Fibroblast of villous mesenchyme (primary cell): ENCODE measurements at regions not wholly inside any gene's neighbourhood (a gene's known extent, or its start where the extent isn't known, plus 50 kb on each side); places are given as distances from the start of the nearest gene placed in this dataset.
"Not testable (repeated sequence)": the region's sequence is repeated elsewhere in the genome, so short reads cannot be mapped to it uniquely, and the experiment has no call there.

Source experiments
- DNase-seq: peaks from one replicate; pipeline ENCODE4 v3.0.0-alpha.2; 2010; ENCODE audit warnings: low read depth
- H3K4me3 ChIP-seq: 2 replicates; pipeline ENCODE4 v1.5.1; 2011; ENCODE audit warnings: low read depth, mild to moderate bottlenecking, low read length
- CTCF ChIP-seq: IDR thresholded peaks from 2 replicates; pipeline ENCODE4 v1.5.1; 2012; ENCODE audit warnings: low read depth, mild to moderate bottlenecking, low read length; ENCODE audit not compliant: insufficient read depth

GRCh38 chr4:129974730-129975129 is 878.8 kb downstream of the C4orf33 start:
- no peak for TF ChIP-seq CTCF
- no peak for DNase-seq
- no peak overlapping the region for H3K4me3 ChIP-seq

GRCh38 chr4:129978315-129978714 is 882.4 kb downstream of the C4orf33 start:
- no peak for DNase-seq

GRCh38 chr4:129988957-129989356 is 893.0 kb downstream of the C4orf33 start:
- H3K4me3 ChIP-seq, result no peak overlapping the region
- DNase-seq, result no peak
- no peak for TF ChIP-seq CTCF

More at GRCh38 chr4:129978315-129978714, 882.4 kb downstream of the C4orf33 start:
- no peak for TF ChIP-seq CTCF
- no peak overlapping the region for H3K4me3 ChIP-seq

DNA sequence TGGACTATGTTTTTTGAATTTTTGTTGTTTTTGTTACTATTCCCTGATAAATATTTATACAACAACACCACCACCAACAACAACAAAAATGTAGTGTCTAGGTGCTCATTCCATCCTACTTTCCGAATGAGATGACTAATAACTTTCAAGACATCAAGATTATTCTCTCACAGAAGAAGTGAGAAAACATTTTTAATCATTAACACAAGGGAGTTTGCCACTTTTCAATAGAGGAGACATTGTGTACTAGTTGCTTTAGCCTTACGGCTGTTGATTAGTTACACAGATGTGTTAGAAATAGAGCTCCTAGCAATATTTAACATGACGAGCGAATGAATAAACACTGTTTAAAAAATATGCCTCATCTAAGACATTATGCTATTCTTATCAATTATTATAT is 898.8 kb downstream of the C4orf33 start:
- no peak overlapping the region for H3K4me3 ChIP-seq
- DNase-seq, result no peak
- TF ChIP-seq CTCF, result no peak

- no peak for TF ChIP-seq CTCF
- H3K4me3 ChIP-seq, result no peak overlapping the region
- no peak for DNase-seq
Measured at GRCh38 chr4:129998436-129999150, 902.6 kb downstream of the C4orf33 start.

DNA sequence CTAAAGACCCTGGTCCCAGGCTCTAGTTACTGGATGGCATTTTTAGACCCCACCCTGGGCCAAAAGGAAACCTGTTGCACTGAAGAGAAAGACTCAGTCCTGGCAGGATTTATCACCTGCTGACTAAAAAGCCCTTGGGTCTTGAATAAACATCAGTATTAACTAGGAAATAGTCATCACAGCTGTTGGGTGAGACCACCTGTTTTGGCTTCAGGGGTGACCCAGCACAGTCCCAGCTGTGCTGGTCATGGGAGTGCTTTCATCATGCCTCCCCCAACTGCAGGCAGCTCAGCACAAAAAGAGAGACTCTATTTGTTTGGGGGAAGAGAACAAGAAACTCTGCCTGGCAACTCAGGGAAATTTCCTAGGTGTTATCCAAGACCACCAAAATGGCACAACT is 903.2 kb downstream of the C4orf33 start:
- no peak for TF ChIP-seq CTCF
- H3K4me3 ChIP-seq, result no peak overlapping the region
- DNase-seq, result no peak

DNA sequence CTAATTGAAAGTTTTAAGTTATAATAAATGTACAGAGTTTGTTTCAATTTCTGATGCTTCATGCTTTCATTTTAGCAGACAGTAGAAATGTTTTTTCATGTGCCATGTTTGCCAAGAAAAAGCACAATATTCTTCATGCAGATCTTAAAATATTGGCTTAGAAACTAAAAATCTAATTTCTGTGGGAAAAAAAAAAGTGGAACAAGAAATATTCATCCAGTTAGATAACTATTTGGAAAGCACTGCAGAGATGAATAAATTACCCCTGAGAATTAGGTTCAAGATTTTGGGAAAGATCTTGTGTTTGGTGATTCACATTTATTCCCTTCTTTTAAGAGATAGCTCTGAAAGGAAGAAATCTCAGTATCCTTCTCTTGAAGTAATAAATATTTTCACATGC is 912.5 kb downstream of the C4orf33 start:
- no peak overlapping the region for H3K4me3 ChIP-seq
- TF ChIP-seq CTCF, result no peak
- DNase-seq, result no peak

DNA sequence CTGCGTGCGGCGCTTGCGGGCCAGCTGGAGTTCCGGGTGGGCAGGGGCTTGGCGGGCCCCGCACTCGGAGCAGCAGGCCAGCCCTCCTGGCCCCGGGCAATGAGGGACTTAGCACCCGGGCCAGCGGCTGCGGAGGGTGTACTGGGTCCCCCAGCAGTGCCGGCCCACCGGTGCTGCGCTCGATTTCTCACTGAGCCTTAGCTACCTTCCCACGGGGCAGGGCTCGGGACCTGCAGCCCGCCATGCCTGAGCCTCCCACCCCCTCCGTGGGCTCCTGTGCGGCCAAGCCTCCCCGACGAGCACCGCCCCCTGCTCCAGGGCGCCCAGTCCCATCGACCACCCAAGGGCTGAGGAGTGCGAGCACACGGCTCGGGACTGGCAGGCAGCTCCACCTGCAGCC is 916.9 kb downstream of the C4orf33 start:
- not testable (repeated sequence) for H3K4me3 ChIP-seq, DNase-seq
